Stomach smooth muscle (tissue), 2 donors: ENCODE measurements at regions not wholly inside any gene's neighbourhood (a gene's known extent, or its start where the extent isn't known, plus 50 kb on each side); places are given as distances from the start of the nearest gene placed in this dataset.

Experiments
- H3K27ac ChIP-seq: one replicate; pipeline ENCODE4 v1.7.0; 2013; ENCODE audit warnings: mild to moderate bottlenecking, low read length, inconsistent platforms
- H3K27me3 ChIP-seq, 2 donors: one replicate each; pipeline ENCODE4 v1.7.0; 2013; ENCODE audit warnings: low read length in 2 of 2; ENCODE audit not compliant: insufficient read depth in 2 of 2, control insufficient read depth in 1 of 2
- H3K36me3 ChIP-seq, 2 donors: one replicate each; pipeline ENCODE4 v1.7.0; 2013; ENCODE audit warnings: low read length in 2 of 2; ENCODE audit not compliant: control insufficient read depth in 2 of 2, insufficient read depth in 2 of 2
- H3K4me1 ChIP-seq: one replicate; pipeline ENCODE4 v1.7.0; 2013; ENCODE audit warnings: low read length; ENCODE audit not compliant: control insufficient read depth, insufficient read depth
- H3K4me3 ChIP-seq, 2 donors: one replicate each; pipeline ENCODE4 v1.7.0; 2013; ENCODE audit warnings: low read length in 2 of 2
- H3K9ac ChIP-seq, 2 donors: one replicate each; pipeline ENCODE4 v1.7.0; 2013; ENCODE audit warnings: low read length in 2 of 2, mild to moderate bottlenecking in 1 of 2
- H3K9me3 ChIP-seq, 2 donors: one replicate each; pipeline ENCODE4 v1.7.0; 2013; ENCODE audit warnings: low read length in 2 of 2; ENCODE audit not compliant: control insufficient read depth in 2 of 2
- donor health status: healthy.
- donor health status: Pancreatic carcinoma.

DNA sequence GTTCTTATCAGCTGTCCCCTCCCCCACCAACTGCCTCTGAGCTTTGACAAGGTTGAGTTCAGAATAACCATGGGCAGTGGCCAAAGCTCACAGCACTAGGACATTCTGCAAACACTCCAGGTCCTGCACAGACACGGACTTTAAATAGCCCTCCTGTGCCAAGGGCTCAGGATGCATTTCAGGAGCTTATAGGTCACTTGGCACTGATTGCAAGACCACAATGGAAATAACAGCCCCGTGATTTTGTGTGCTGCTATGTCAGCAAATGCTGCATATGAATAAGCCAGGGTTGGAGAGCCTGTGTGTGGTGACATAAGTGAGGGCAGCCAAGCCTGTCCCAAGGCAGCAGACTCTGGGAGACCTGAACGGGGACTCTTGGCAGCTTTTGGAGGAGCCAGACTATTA lies 150.7 kb downstream of the DMRT2 start:
- Histone ChIP-seq H3K27ac (no peak overlapping the region), H3K4me1 (no peaks in the 10 kb centered on the region), H3K4me3 (no peak overlapping the region), H3K27me3 (peaks cover 0 to 2% of the 10 kb centered on the region in 2 donors), H3K36me3 (no peaks in the 10 kb centered on the region), H3K9me3 (no peaks in the 10 kb centered on the region), H3K9ac (no peak overlapping the region)

DNA sequence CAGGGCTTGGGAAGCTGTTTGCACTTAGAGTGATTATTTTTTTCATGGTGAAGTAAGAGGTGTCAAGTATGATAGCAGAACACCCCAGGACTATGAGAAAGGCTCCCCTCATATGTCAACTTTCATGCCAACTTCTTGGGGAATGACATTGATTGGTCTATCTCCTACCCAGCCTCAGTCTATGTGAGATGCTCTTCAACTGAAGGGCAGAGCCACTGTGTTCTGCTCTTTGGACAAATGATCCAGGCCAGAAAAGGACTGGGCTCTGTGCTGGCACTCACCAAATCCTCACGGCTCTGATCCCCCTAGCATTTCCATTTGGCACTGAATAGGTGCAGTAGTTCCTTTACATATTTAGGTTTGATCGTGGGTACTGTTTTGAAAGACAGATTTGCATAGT lies 151.1 kb downstream of the DMRT2 start:
- no peaks in the 10 kb centered on the region for H3K9me3 ChIP-seq
- no peak overlapping the region for H3K9ac ChIP-seq
- H3K4me3 ChIP-seq = no peak overlapping the region
- peaks cover 0 to 2% of the 10 kb centered on the region in 2 donors for H3K27me3 ChIP-seq
- no peak overlapping the region for H3K27ac ChIP-seq
- no peaks in the 10 kb centered on the region for H3K36me3 ChIP-seq
- H3K4me1 ChIP-seq = no peaks in the 10 kb centered on the region

DNA sequence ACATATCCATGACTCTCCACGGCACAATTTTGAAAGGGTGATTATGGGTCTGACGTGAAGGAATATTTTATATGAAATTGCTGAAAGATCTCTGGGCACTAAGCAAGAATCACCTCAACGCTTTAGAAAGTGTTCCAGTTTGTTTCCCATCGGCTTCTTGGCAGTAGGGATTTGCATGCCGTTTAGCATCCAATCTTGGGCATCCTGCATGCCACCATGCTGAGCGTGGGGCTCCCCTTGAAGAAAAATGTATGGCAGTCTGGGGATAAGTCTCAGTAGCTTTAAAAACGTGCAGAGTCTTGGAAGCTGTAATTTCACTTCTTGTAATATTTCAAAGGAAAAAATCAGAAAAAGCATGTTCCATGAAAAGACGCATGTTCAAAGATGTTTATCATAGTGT lies 151.7 kb downstream of the DMRT2 start:
- Histone ChIP-seq H3K9ac (no peak overlapping the region), H3K36me3 (no peaks in the 10 kb centered on the region), H3K27ac (no peak overlapping the region), H3K4me1 (no peaks in the 10 kb centered on the region), H3K27me3 (peaks cover 0 to 2% of the 10 kb centered on the region in 2 donors), H3K9me3 (no peaks in the 10 kb centered on the region), H3K4me3 (no peak overlapping the region)

DNA sequence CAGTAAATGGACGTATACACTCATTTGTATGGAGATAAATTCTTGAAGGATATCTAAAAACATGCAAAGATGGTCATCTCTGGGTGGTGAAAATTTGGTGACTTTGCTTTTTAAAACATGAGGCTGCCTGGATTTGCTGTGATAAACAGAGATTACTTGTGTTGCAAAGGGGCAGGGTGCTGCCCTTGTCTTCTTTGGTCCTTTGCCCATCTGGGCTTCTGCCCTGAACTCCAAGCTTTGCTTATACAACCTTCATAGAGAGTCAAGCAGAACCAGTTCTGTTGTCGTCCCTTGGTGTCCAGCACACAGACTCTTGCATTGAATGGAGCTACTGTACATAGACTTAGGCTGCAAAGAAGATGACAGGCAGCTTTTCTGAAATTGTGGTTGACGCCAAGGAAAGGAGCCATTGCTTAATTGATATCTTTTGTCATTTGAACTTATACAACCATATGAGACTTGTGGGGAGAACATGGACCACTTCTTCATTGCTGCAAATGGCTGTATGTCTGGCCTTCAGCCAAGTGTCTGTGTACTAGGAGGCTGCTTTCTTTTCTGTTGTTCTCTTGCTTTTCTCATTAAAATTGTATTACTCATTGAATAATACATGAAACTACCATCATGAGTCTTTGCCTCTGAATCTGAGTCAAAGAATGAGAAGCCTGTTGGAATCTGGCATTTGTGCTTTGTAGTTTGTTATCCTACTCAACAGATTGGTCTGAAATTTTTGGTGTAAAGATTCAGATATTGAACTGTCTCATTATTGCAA lies 152.5 kb downstream of the DMRT2 start:
- Histone ChIP-seq H3K27ac (no peak overlapping the region), H3K9me3 (no peaks in the 10 kb centered on the region), H3K9ac (no peak overlapping the region), H3K4me3 (no peak overlapping the region), H3K4me1 (no peaks in the 10 kb centered on the region), H3K36me3 (no peaks in the 10 kb centered on the region), H3K27me3 (peaks cover 0 to 2% of the 10 kb centered on the region in 2 donors)

DNA sequence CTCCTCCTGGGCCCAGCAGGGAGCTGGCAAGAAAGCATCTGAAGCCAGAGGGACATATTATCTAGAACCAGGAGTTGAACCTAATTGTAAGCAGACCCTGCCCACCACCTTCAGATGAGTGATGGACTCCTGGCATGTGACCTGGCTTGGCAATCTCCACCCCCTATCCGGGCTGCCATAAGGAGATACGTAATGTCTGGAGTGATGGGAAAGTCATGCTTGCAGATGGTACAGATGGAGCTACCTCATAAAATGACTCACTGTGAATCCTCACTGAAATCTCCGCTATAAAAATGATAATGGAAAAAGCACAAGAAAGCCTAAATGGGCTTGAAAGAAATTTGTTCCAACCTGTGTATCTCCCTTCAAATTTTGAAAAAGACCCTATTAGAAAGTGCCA lies 157.5 kb downstream of the DMRT2 start:
- Histone ChIP-seq H3K27me3 (peaks cover 0 to 4% of the 10 kb centered on the region in 2 donors), H3K4me1 (no peaks in the 10 kb centered on the region), H3K27ac (no peak overlapping the region), H3K9me3 (peaks cover 0 to 7% of the 10 kb centered on the region in 2 donors), H3K36me3 (no peaks in the 10 kb centered on the region), H3K4me3 (no peak overlapping the region), H3K9ac (no peak overlapping the region)

DNA sequence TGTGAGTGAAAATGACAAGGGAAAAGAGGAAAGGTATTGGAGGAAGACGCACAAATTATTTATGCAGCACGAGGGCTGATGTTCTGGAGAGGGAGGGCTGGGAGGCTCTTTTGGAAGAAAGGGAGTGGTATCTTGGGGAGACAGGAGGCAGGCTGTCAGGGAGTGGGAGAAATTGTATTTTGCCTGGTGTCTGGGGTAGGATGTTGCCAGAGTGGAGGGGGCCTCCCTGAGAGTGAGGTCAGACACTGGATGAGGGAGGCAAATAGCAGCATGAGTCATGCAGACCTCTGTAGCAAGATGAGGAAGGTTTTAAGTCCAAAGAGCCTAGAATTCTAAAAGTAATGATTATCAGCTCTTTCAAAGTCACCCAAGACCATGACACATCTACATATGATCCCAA lies 158.0 kb downstream of the DMRT2 start:
- Histone ChIP-seq H3K9ac (no peak overlapping the region), H3K36me3 (no peaks in the 10 kb centered on the region), H3K9me3 (peaks cover 0 to 7% of the 10 kb centered on the region in 2 donors), H3K4me1 (no peaks in the 10 kb centered on the region), H3K27ac (no peak overlapping the region), H3K4me3 (no peak overlapping the region), H3K27me3 (peaks cover 0 to 4% of the 10 kb centered on the region in 2 donors)

DNA sequence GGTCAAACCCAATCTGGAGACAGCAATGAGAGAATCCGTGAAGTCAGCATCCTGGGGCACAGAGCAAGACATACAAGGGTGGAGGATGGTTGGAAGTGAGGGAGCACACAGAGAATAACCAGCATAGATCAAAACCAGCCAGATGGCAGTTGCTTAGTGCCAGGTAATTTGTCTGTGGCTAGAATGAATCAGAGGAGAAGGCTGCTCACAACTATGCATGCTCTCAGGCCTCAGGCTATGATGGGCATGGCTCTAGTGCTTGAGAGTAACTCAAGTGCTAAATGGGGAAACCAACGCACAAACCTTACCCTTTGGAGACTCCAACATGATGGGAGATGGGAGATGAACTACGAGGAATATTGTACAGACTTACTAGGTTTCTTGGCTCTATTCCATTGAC lies 160.8 kb downstream of the DMRT2 start:
- no peak overlapping the region for H3K4me3 ChIP-seq
- H3K27ac ChIP-seq = no peak overlapping the region
- no peaks in the 10 kb centered on the region for H3K4me1 ChIP-seq
- H3K27me3 ChIP-seq = peaks cover 0 to 2% of the 10 kb centered on the region in 2 donors
- no peak overlapping the region for H3K9ac ChIP-seq
- H3K36me3 ChIP-seq = no peaks in the 10 kb centered on the region
- peaks cover 0 to 7% of the 10 kb centered on the region in 2 donors for H3K9me3 ChIP-seq

DNA sequence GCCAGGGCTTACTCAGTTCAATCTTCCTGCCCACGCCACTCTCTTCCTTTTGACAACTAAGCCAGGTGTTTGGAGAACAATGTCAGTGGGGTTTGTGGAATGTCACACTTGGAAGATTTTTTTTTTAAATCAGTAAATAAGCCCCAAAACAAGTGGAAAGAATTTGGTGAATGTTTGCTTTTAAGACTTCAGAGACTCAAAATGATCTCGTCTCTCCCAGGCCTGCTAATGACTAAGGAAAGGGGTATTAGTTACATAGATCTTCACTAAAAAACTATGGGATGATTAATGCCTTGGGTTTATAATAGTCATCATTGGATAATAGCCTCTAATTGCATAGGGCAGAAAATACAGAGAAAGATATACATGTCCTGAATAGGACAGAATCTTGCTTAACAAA lies 166.4 kb downstream of the DMRT2 start:
- no peaks in the 10 kb centered on the region for H3K4me1 ChIP-seq

DNA sequence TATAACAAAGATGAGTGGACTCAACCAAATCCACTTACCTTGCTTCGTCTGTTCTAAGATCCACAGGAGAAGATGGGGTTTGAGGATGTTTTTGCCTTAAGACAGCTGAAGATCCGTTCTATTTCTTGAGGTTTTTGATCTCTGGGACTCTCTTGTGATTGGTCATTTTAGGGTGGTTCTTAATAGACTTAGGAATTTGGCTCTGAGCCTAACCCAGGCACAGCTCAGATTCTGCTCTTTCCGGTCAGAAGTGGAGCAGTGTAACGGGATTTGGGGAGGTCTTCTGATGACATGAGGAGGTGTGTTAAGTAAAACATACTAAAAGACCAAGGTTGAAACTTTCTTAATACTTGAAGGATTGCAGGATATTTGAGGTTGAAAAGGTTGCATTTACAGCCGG lies 166.9 kb downstream of the DMRT2 start:
- H3K4me3 ChIP-seq = no peak overlapping the region
- no peaks in the 10 kb centered on the region for H3K36me3 ChIP-seq
- no peak overlapping the region for H3K9ac ChIP-seq
- H3K27me3 ChIP-seq = no peaks in the 10 kb centered on the region
- no peaks in the 10 kb centered on the region for H3K4me1 ChIP-seq
- H3K27ac ChIP-seq = no peak overlapping the region
- H3K9me3 ChIP-seq = no peaks in the 10 kb centered on the region

More for the DNA sequence above, 166.4 kb downstream of the DMRT2 start:
- H3K4me3 ChIP-seq = no peak overlapping the region
- no peaks in the 10 kb centered on the region for H3K9me3 ChIP-seq
- no peaks in the 10 kb centered on the region for H3K27me3 ChIP-seq
- no peaks in the 10 kb centered on the region for H3K36me3 ChIP-seq
- no peak overlapping the region for H3K27ac ChIP-seq
- H3K9ac ChIP-seq = no peak overlapping the region

DNA sequence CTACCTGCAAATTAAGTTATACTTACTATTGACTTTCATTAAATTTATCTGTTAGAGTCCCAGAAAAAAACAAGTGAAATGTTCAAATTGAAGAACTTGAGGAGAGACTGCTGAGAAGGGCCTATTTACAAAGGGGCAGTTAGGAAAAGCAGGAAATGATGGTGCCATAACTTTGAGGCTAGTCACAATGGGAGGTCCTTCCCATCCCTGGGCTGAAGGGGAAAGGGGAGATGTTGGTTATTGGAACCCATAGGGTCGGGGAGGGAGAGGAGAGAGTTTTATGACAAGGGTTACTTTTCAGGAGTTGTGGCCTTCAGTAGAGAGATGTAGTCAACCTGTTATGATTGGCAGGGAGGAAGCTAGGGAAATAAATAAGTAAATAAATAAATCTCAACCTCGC lies 169.1 kb downstream of the DMRT2 start:
- Histone ChIP-seq H3K9me3 (no peaks in the 10 kb centered on the region), H3K36me3 (no peaks in the 10 kb centered on the region), H3K9ac (no peak overlapping the region), H3K4me3 (no peak overlapping the region), H3K27me3 (no peaks in the 10 kb centered on the region), H3K4me1 (no peaks in the 10 kb centered on the region), H3K27ac (no peak overlapping the region)

DNA sequence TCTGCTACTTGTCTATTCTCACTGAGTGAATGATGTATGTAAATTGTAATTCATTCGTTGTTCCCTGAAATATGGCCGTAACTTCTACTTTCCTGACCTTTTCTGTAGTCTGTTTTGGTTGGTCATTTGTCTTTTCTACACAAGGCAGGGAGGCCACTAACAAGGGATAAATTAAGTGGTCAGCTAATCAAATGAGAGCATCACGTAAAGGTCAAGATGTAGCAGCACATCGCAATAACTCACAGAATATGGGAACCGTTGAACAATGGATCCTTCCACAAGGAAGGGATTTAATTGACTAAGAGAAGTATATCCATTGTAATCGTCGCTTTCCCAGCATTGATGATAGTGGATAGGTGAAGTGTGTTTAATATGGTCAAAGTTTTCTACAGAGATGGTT lies 171.1 kb downstream of the DMRT2 start:
- H3K4me3 ChIP-seq = no peak overlapping the region
- H3K9ac ChIP-seq = no peak overlapping the region
- H3K27me3 ChIP-seq = no peaks in the 10 kb centered on the region
- H3K9me3 ChIP-seq = no peaks in the 10 kb centered on the region
- H3K4me1 ChIP-seq = no peaks in the 10 kb centered on the region
- H3K27ac ChIP-seq = no peak overlapping the region
- no peaks in the 10 kb centered on the region for H3K36me3 ChIP-seq
